ENCODE measurements at regions not wholly inside any gene's neighbourhood (a gene's known extent, or its start where the extent isn't known, plus 50 kb on each side); places are given as distances from the start of the nearest gene placed in this dataset.

- Histone ChIP-seq H3K4me1 (no peaks in the 10 kb centered on the region), H3K9me3 (ENCODE audit: control insufficient read depth, low read length) (no peaks in the 10 kb centered on the region), H3K4me3 (ENCODE audit: low read depth, low read length) (no peak overlapping the region), H3K9ac (no peak overlapping the region), H2AFZ (no peak overlapping the region), H3K4me2 (ENCODE audit: low read length) (no peak overlapping the region), H3K27ac (no peak overlapping the region), H3K79me2 (no peaks in the 10 kb centered on the region), H3K27me3 (ENCODE audit: control insufficient read depth, insufficient read depth, low read length) (no peaks in the 10 kb centered on the region), H3K36me3 (ENCODE audit: control insufficient read depth, insufficient read depth, low read length) (no peaks in the 10 kb centered on the region)
- TF ChIP-seq CTCF (IDR thresholded peaks at IDR 0.05) = no peak
These were observed 489.8 kb upstream of the TMPRSS15 start for GRCh38 chr21:18893406-18893805.

- Histone ChIP-seq H2AFZ (no peak overlapping the region), H3K27me3 (ENCODE audit: control insufficient read depth, insufficient read depth, low read length) (no peaks in the 10 kb centered on the region), H3K9ac (no peak overlapping the region), H3K36me3 (ENCODE audit: control insufficient read depth, insufficient read depth, low read length) (no peaks in the 10 kb centered on the region), H3K4me1 (no peaks in the 10 kb centered on the region), H3K27ac (no peak overlapping the region), H3K79me2 (no peaks in the 10 kb centered on the region), H3K4me3 (ENCODE audit: low read depth, low read length) (no peak overlapping the region), H3K9me3 (ENCODE audit: control insufficient read depth, low read length) (no peaks in the 10 kb centered on the region), H3K4me2 (ENCODE audit: low read length) (no peak overlapping the region)
- TF ChIP-seq CTCF (IDR thresholded peaks at IDR 0.05) = no peak
These were observed 490.8 kb upstream of the TMPRSS15 start for GRCh38 chr21:18894387-18894786.

- H3K4me3 ChIP-seq (ENCODE audit: low read depth, low read length) = no peak overlapping the region
- no peak overlapping the region for H3K4me2 ChIP-seq (ENCODE audit: low read length)
These were observed 495.7 kb upstream of the TMPRSS15 start for GRCh38 chr21:18899261-18899660.

GRCh38 chr21:18902660-18903059 is 499.1 kb upstream of the TMPRSS15 start:
- TF ChIP-seq CTCF (IDR thresholded peaks at IDR 0.05) = no peak
- no peaks in the 10 kb centered on the region for H3K36me3 ChIP-seq (ENCODE audit: control insufficient read depth, insufficient read depth, low read length)
- no peaks in the 10 kb centered on the region for H3K4me1 ChIP-seq
- no peaks in the 10 kb centered on the region for H3K27me3 ChIP-seq (ENCODE audit: control insufficient read depth, insufficient read depth, low read length)
- no peak overlapping the region for H3K4me3 ChIP-seq (ENCODE audit: low read depth, low read length)
- no peak overlapping the region for H3K9ac ChIP-seq
- no peak overlapping the region for H2AFZ ChIP-seq
- H3K4me2 ChIP-seq (ENCODE audit: low read length) = no peak overlapping the region
- H3K79me2 ChIP-seq = no peaks in the 10 kb centered on the region
- no peak overlapping the region for H3K27ac ChIP-seq
- no peaks in the 10 kb centered on the region for H3K9me3 ChIP-seq (ENCODE audit: control insufficient read depth, low read length)

More at GRCh38 chr21:18899261-18899660, 495.7 kb upstream of the TMPRSS15 start:
- H3K27me3 ChIP-seq (ENCODE audit: control insufficient read depth, insufficient read depth, low read length) = no peaks in the 10 kb centered on the region
- H3K79me2 ChIP-seq = no peaks in the 10 kb centered on the region
- H3K9me3 ChIP-seq (ENCODE audit: control insufficient read depth, low read length) = no peaks in the 10 kb centered on the region
- H2AFZ ChIP-seq = no peak overlapping the region
- H3K4me1 ChIP-seq = no peaks in the 10 kb centered on the region
- TF ChIP-seq CTCF (IDR thresholded peaks at IDR 0.05) = no peak
- H3K27ac ChIP-seq = no peak overlapping the region
- H3K36me3 ChIP-seq (ENCODE audit: control insufficient read depth, insufficient read depth, low read length) = no peaks in the 10 kb centered on the region
- H3K9ac ChIP-seq = no peak overlapping the region

- H3K4me3 ChIP-seq (ENCODE audit: low read depth, low read length) = no peak overlapping the region
- no peaks in the 10 kb centered on the region for H3K36me3 ChIP-seq (ENCODE audit: control insufficient read depth, insufficient read depth, low read length)
- no peaks in the 10 kb centered on the region for H3K4me1 ChIP-seq
- H2AFZ ChIP-seq = no peak overlapping the region
- H3K9me3 ChIP-seq (ENCODE audit: control insufficient read depth, low read length) = no peaks in the 10 kb centered on the region
- no peaks in the 10 kb centered on the region for H3K27me3 ChIP-seq (ENCODE audit: control insufficient read depth, insufficient read depth, low read length)
- no peak overlapping the region for H3K9ac ChIP-seq
- no peak overlapping the region for H3K27ac ChIP-seq
- no peaks in the 10 kb centered on the region for H3K79me2 ChIP-seq
- no peak overlapping the region for H3K4me2 ChIP-seq (ENCODE audit: low read length)
- TF ChIP-seq CTCF (IDR thresholded peaks at IDR 0.05) = no peak
These were observed 503.5 kb upstream of the TMPRSS15 start for GRCh38 chr21:18907076-18907475.
